ENCODE measurements at regions not wholly inside any gene's neighbourhood (a gene's known extent, or its start where the extent isn't known, plus 50 kb on each side); places are given as distances from the start of the nearest gene placed in this dataset.

- no peak overlapping the region for H2BK20ac ChIP-seq (ENCODE audit: low read depth, low read length)
- H3K27me3 ChIP-seq (ENCODE audit: control insufficient read depth, insufficient read depth, low read length) = no peaks in the 10 kb centered on the region
- no peaks in the 10 kb centered on the region for H3K9me3 ChIP-seq (ENCODE audit: control insufficient read depth, insufficient read depth, low read length)
- BruUV-seq (replicated peaks) = no TSS peak
- ChIA-PET POLR2A (ENCODE audit: unreplicated experiment) (no interaction called here), CTCF (interaction anchor here (0.6 kb wide), 1 partner anchor 31 kb away, joined by 3 read pairs; no protein-coding TSS in a partner anchor)
- H3K56ac ChIP-seq (ENCODE audit: extremely low read depth, insufficient read depth, low read length) = no peak overlapping the region
- H4K5ac ChIP-seq (ENCODE audit: low read depth, low read length) = no peak overlapping the region
- no peak overlapping the region for H3K23ac ChIP-seq (ENCODE audit: low read depth, low read length)
- in situ Hi-C loops (cut with MboI; ENCODE audit: low sequenced_read_pairs) = no loop called here
- TF ChIP-seq MXI1 (IDR thresholded peaks at IDR 0.05; ENCODE audit: borderline replicate concordance, low read depth, low read length) = no peak
- TF ChIP-seq ELK1 (IDR thresholded peaks at IDR 0.05; ENCODE audit: borderline replicate concordance, low read depth, low read length) = no peak
- no peak for TF ChIP-seq RCOR1 (IDR thresholded peaks at IDR 0.05; ENCODE audit: insufficient replicate concordance, low read length)
- TF ChIP-seq MAFK (IDR thresholded peaks at IDR 0.05; ENCODE audit: low read depth, low read length) = no peak
- H4K91ac ChIP-seq (ENCODE audit: insufficient read depth, low read depth, low read length) = no peak overlapping the region
- H2AK9ac ChIP-seq (replicated peaks; ENCODE audit: low read depth, low read length, poor library complexity) = no peak overlapping the region
- no peaks in the 10 kb centered on the region for H3K9me1 ChIP-seq (ENCODE audit: insufficient read depth, low read length)
- no peak overlapping the region for H2AFZ ChIP-seq (replicated peaks; ENCODE audit: low read length, poor library complexity)
- H3K9ac ChIP-seq (ENCODE audit: low read depth, low read length) = no peak overlapping the region
- no peak overlapping the region for H3K18ac ChIP-seq (ENCODE audit: low read depth, low read length)
- H2BK15ac ChIP-seq (ENCODE audit: low read depth, low read length) = no peak overlapping the region
- no peak overlapping the region for H3K14ac ChIP-seq (replicated peaks; ENCODE audit: low read depth, low read length)
- H2AK5ac ChIP-seq (ENCODE audit: low read depth, low read length) = no peak overlapping the region
- intact Hi-C loops (cut with micrococcal nuclease) = no loop called here
- H3K4ac ChIP-seq (ENCODE audit: low read depth, low read length) = no peak overlapping the region
- H4K20me1 ChIP-seq (ENCODE audit: insufficient read depth, low read length) = no peaks in the 10 kb centered on the region
- dilution Hi-C loops (cut with HindIII; ENCODE audit: low sequenced_read_pairs, unreplicated experiment) = no loop called here
- no peak overlapping the region for H2BK5ac ChIP-seq (ENCODE audit: low read depth, low read length, poor library complexity, severe bottlenecking)
- H3K4me3 ChIP-seq (ENCODE audit: insufficient read depth, low read depth, low read length) = no peak overlapping the region
- H3K36me3 ChIP-seq (ENCODE audit: control insufficient read depth, insufficient read depth, low read length) = no peaks in the 10 kb centered on the region
- 0% methylated on average over 1 of the region's 3 CpGs; no CpG with 5 or more reads in 1 of the 2 experiments for WGBS, 2 experiments (ENCODE audit: extremely low coverage in 2 of 2, insufficient read length in 1 of 2)
- DNase-seq (peak; percentile 24), ATAC-seq (ENCODE audit: low read depth) (no peak)
- no peak overlapping the region for H2BK120ac ChIP-seq (ENCODE audit: low read depth, low read length)
- no peak overlapping the region for H3K27ac ChIP-seq (ENCODE audit: insufficient read depth, low read length)
- no peaks in the 10 kb centered on the region for H3K4me1 ChIP-seq (ENCODE audit: control insufficient read depth, insufficient read depth, low read length)
- no peaks in the 10 kb centered on the region for H3K79me1 ChIP-seq (ENCODE audit: low read depth in 1 of 2, low read length in 2 of 2)
- no peak overlapping the region for H4K8ac ChIP-seq (ENCODE audit: low read depth in 2 of 2, low read length in 2 of 2)
- H3K4me2 ChIP-seq (ENCODE audit: low read depth, low read length) = no peak overlapping the region
Measured at GRCh38 chr17:70521821-70522256, 352.5 kb downstream of the KCNJ2 start.

Data from IMR-90 (cell line).